ENCODE measurements at regions not wholly inside any gene's neighbourhood (a gene's known extent, or its start where the extent isn't known, plus 50 kb on each side); places are given as distances from the start of the nearest gene placed in this dataset.

GRCh38 chr1:90335558-90335957 lies 340.6 kb downstream of the ZNF326 start:
- no peak overlapping the region for H3K4me3 ChIP-seq (ENCODE audit: low read depth, low read length)
- no peak for TF ChIP-seq CTCF (IDR thresholded peaks at IDR 0.05; ENCODE audit: low read depth, low read length, missing control alignments)
- in situ Hi-C loops (cut with HindIII; ENCODE audit: low sequenced_read_pairs) = no loop called here
- peak; percentile 23 for DNase-seq (ENCODE audit: low read depth)

- DNase-seq (ENCODE audit: low read depth) = no peak
- H3K4me3 ChIP-seq (ENCODE audit: low read depth, low read length) = no peak overlapping the region
- in situ Hi-C loops (cut with HindIII; ENCODE audit: low sequenced_read_pairs) = no loop called here
- TF ChIP-seq CTCF (IDR thresholded peaks at IDR 0.05; ENCODE audit: low read depth, low read length, missing control alignments) = no peak
These were observed 339.2 kb downstream of the ZNF326 start for GRCh38 chr1:90334137-90334536.

GRCh38 chr1:90325168-90325567 lies 330.3 kb downstream of the ZNF326 start:
- TF ChIP-seq CTCF (IDR thresholded peaks at IDR 0.05; ENCODE audit: low read depth, low read length, missing control alignments) = no peak
- H3K4me3 ChIP-seq (ENCODE audit: low read depth, low read length) = no peak overlapping the region
- in situ Hi-C loops (cut with HindIII; ENCODE audit: low sequenced_read_pairs) = no loop called here
- no peak for DNase-seq (ENCODE audit: low read depth)

GRCh38 chr1:90322186-90322585 lies 327.3 kb downstream of the ZNF326 start:
- TF ChIP-seq CTCF (IDR thresholded peaks at IDR 0.05; ENCODE audit: low read depth, low read length, missing control alignments) = no peak
- no peak overlapping the region for H3K4me3 ChIP-seq (ENCODE audit: low read depth, low read length)
- DNase-seq (ENCODE audit: low read depth) = no peak
- in situ Hi-C loops (cut with HindIII; ENCODE audit: low sequenced_read_pairs) = no loop called here

GRCh38 chr1:90319918-90320317 lies 325.0 kb downstream of the ZNF326 start:
- TF ChIP-seq CTCF (IDR thresholded peaks at IDR 0.05; ENCODE audit: low read depth, low read length, missing control alignments) = no peak
- H3K4me3 ChIP-seq (ENCODE audit: low read depth, low read length) = no peak overlapping the region
- in situ Hi-C loops (cut with HindIII; ENCODE audit: low sequenced_read_pairs) = no loop called here
- no peak for DNase-seq (ENCODE audit: low read depth)

GRCh38 chr1:90318431-90318830 lies 323.5 kb downstream of the ZNF326 start:
- no peak for TF ChIP-seq CTCF (IDR thresholded peaks at IDR 0.05; ENCODE audit: low read depth, low read length, missing control alignments)
- no peak for DNase-seq (ENCODE audit: low read depth)
- H3K4me3 ChIP-seq (ENCODE audit: low read depth, low read length) = no peak overlapping the region
- in situ Hi-C loops (cut with HindIII; ENCODE audit: low sequenced_read_pairs) = no loop called here

GRCh38 chr1:90317628-90318027 lies 322.7 kb downstream of the ZNF326 start:
- TF ChIP-seq CTCF (IDR thresholded peaks at IDR 0.05; ENCODE audit: low read depth, low read length, missing control alignments) = no peak
- no peak for DNase-seq (ENCODE audit: low read depth)
- in situ Hi-C loops (cut with HindIII; ENCODE audit: low sequenced_read_pairs) = no loop called here
- H3K4me3 ChIP-seq (ENCODE audit: low read depth, low read length) = no peak overlapping the region

Measured in astrocyte of the cerebellum (primary cell).